K562 (cell line): ENCODE measurements at regions not wholly inside any gene's neighbourhood (a gene's known extent, or its start where the extent isn't known, plus 50 kb on each side); places are given as distances from the start of the nearest gene placed in this dataset.

Experiments
- BRF1 ChIP-seq: IDR thresholded peaks from 3 replicates; pipeline ENCODE4 v1.6.1; 2011; ENCODE audit warnings: borderline replicate concordance, mild to moderate bottlenecking; ENCODE audit not compliant: insufficient read length; ENCODE audit errors: extremely low read depth
- CREB5 ChIP-seq: fragments of 250-450 bp; sonication (Bioruptor Pico); IDR thresholded peaks from 2 replicates; pipeline ENCODE4 v1.5.0; 2020; ENCODE audit warnings: mild to moderate bottlenecking
- CUX1 ChIP-seq: fragments of 200-800 bp; sonication (Bioruptor generic); IDR thresholded peaks from 2 replicates; pipeline ENCODE4 v1.6.1; 2016; ENCODE audit warnings: missing genetic modification characterization, missing compliant biosample characterization
- EP300 ChIP-seq: IDR thresholded peaks from 2 replicates; pipeline ENCODE4 v1.6.1; 2012; ENCODE audit warnings: low read length, improper control_type of control experiment
- EWSR1 ChIP-seq: fragments of 450-650 bp; IDR thresholded peaks from 2 replicates; pipeline ENCODE4 v1.6.1; 2018; ENCODE audit warnings: borderline replicate concordance, mild to moderate bottlenecking, low read depth, moderate library complexity; ENCODE audit not compliant: partially characterized antibody
- FUS ChIP-seq: fragments of 200-400 bp; formaldehyde crosslinking; optimal IDR thresholded peaks from 2 replicates; pipeline ENCODE3; 2017; ENCODE audit warnings: low read depth, low read length
- HDAC1 ChIP-seq, 2 experiments: fragments of 450-650 bp; IDR thresholded peaks; 2 replicates each; pipeline ENCODE4 v1.6.1; 2016 to 2017; ENCODE audit warnings: inconsistent platforms in 1 of 2, mild to moderate bottlenecking in 1 of 2, moderate library complexity in 1 of 2
- HES1 ChIP-seq: fragments of 450-650 bp; IDR thresholded peaks from 2 replicates; pipeline ENCODE4 v1.6.1; 2016; ENCODE audit warnings: low read depth, mild to moderate bottlenecking, moderate library complexity
- JUND ChIP-seq, 2 experiments: IDR thresholded peaks; 2 replicates in 1 of 2; 3 replicates in 1 of 2; pipeline ENCODE4 v1.6.1; 2011; ENCODE audit warnings: borderline replicate concordance in 2 of 2, low read depth in 2 of 2, low read length in 2 of 2, improper control_type of control experiment in 1 of 2, missing biosample characterization in 1 of 2, missing genetic modification characterization in 1 of 2, missing genetic modification reagents in 1 of 2
- RBM25 ChIP-seq: fragments of 200-400 bp; formaldehyde crosslinking; IDR thresholded peaks from 2 replicates; pipeline ENCODE4 v1.6.1; 2018; ENCODE audit warnings: low read length, low read depth, moderate library complexity; ENCODE audit not compliant: severe bottlenecking
- RCOR1 ChIP-seq, 2 experiments: IDR thresholded peaks; 2 replicates each; pipeline ENCODE4 v1.6.1; 2012; ENCODE audit warnings: low read depth in 2 of 2, low read length in 2 of 2, borderline replicate concordance in 1 of 2, improper control_type of control experiment in 1 of 2
- SMAD4 ChIP-seq: fragments of 250-450 bp; sonication (Bioruptor Pico); conservative IDR thresholded peaks from 2 replicates; pipeline ENCODE4 v1.8.0; 2021; ENCODE audit warnings: inconsistent platforms, mild to moderate bottlenecking, moderate library complexity
- TCF15 ChIP-seq: fragments of 250-450 bp; sonication (Bioruptor Pico); IDR thresholded peaks from 2 replicates; pipeline ENCODE4 v1.8.0; 2022; ENCODE audit warnings: moderate library complexity, mild to moderate bottlenecking, inconsistent platforms
- TRIM28 ChIP-seq: fragments of 450-650 bp; IDR thresholded peaks from 2 replicates; pipeline ENCODE4 v1.6.1; 2017
- ZNF311 ChIP-seq: fragments of 250-450 bp; sonication (Bioruptor Pico); IDR thresholded peaks from 2 replicates; pipeline ENCODE4 v1.4.0; 2020; ENCODE audit warnings: mild to moderate bottlenecking, moderate library complexity
- ZNF561 ChIP-seq: fragments of 450-650 bp; formaldehyde crosslinking; conservative IDR thresholded peaks from 2 replicates; pipeline ENCODE4 v1.4.0; 2020; ENCODE audit warnings: mild to moderate bottlenecking, moderate library complexity
- TF ChIP-seq, protein P1 (sequence below), 2 experiments: fragments of 450-650 bp; IDR thresholded peaks; 2 replicates each; pipeline ENCODE4 v1.6.1; 2016

DNA sequence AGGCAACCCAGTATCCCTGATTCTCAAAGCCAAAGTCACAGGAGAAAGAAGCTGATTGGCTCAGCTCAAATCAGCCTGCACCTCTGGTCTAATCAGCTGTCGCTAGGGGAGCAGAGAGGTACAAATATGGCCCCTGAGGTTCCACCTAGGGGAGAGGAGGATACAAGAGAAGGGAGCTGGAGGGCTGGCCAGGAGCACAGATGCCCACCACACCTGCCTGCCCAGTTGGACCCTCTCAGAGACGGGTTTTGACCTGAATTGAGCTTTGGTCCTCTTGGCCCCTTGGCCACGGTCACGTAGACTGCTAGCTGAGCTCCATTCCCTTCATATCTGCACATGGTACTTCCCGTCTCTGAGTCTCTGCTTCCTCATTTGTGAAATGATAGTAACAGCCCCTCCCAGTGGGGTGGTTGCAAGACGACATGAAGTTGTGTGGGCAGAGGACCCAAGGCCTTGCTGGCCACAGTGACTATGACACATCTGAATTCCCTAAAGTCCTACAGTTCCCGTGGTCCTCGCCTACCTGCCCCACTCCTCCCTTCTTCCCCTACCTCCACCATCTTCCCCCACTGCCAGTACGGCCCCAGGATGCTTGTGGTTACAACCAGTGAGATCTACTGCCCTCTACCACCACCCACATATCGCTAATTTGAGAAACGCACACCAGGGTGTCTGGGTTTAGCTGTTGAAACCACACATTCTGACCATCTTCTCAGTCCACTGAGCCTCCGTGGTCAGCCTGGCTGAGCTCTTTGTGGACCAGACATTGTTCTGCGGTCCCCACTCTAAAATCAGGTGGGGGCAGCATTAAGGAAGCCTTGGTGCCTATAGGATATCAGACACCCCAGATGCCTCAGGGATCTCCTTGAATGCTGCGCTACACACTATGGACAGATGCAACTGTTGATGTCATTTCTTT lies 60.3 kb upstream of the NEK6 start (continued):
- TF ChIP-seq CUX1 (CRISPR knock-in tag) (no peak), ZNF561 (CRISPR knock-in tag) (no peak), CREB5 (CRISPR knock-in tag) (no peak), FUS (no peak), JUND (IDR thresholded peaks at IDR 0.05; ENCODE audit: borderline replicate concordance, low read depth, low read length) (no peak; the same call in 1 of the 2 replicates), JUND (tag; IDR thresholded peaks at IDR 0.05; ENCODE audit: borderline replicate concordance, low read depth, low read length) (no peak), RBM25 (no peak), EWSR1 (no peak), ZNF311 (no peak), HES1 (no peak), TCF15 (CRISPR knock-in tag) (no peak), TRIM28 (no peak), EP300 (no peak), SMAD4 (no peak; the same call in 1 of the 2 replicates), HDAC1 (IDR thresholded peaks at IDR 0.05) (no peak), BRF1 (no peak), RCOR1 (IDR thresholded peaks at IDR 0.05; ENCODE audit: borderline replicate concordance in 1 of 2, low read depth in 2 of 2, low read length in 2 of 2) (no peak; a peak in 1 of 4 replicates)
- TF ChIP-seq, protein P1, sequence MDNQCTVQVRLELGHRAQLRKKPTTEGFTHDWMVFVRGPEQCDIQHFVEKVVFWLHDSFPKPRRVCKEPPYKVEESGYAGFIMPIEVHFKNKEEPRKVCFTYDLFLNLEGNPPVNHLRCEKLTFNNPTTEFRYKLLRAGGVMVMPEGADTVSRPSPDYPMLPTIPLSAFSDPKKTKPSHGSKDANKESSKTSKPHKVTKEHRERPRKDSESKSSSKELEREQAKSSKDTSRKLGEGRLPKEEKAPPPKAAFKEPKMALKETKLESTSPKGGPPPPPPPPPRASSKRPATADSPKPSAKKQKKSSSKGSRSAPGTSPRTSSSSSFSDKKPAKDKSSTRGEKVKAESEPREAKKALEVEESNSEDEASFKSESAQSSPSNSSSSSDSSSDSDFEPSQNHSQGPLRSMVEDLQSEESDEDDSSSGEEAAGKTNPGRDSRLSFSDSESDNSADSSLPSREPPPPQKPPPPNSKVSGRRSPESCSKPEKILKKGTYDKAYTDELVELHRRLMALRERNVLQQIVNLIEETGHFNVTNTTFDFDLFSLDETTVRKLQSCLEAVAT (IDR thresholded peaks at IDR 0.05): no peak
